HCT116 (cell line): ENCODE measurements at regions not wholly inside any gene's neighbourhood (a gene's known extent, or its start where the extent isn't known, plus 50 kb on each side); places are given as distances from the start of the nearest gene placed in this dataset.

Experiments
- ATAC-seq: fragments of 200-7000 bp; cut with Tn5 transposase; 2 replicates; pipeline ENCODE4 v1.9.1; 2020; ENCODE audit warnings: mild to moderate bottlenecking, moderate library complexity
- BruUV-seq: library from RNA; stranded (reverse); fragments of 400-500 nt; replicated peaks from 2 replicates; lab custom pipeline; 2021; lab: Mats Ljungman, UMichigan
- CTCF ChIA-PET: fragments of 300-600 bp; sonication (Branson Sonifier 250); formaldehyde crosslinking; loops from one replicate; lab custom pipeline; 2021; ENCODE audit warnings: antibody characterized with exemption; lab: Charles Lee
- POLR2A ChIA-PET: fragments of 300-600, 350-600 bp; sonication (Branson Sonifier 250); formaldehyde crosslinking; loops from one replicate; lab custom pipeline; 2021; ENCODE audit warnings: antibody characterized with exemption; lab: Charles Lee
- RAD21 ChIA-PET, 2 experiments: fragments of 300-600 bp; sonication (Branson Sonifier 250); formaldehyde crosslinking; loops; one replicate each; lab custom pipeline; 2023; ENCODE audit warnings: low total read pairs in 2 of 2; ENCODE audit not compliant: uncharacterized antibody in 2 of 2, unreplicated experiment in 2 of 2, low non-redundant PET in 1 of 2; lab: Charles Lee
- DNase-seq: peaks from one replicate; pipeline ENCODE4 v3.0.0-alpha.2; 2010; ENCODE audit warnings: low read depth, low spot score
- H2AFZ ChIP-seq: fragments of 200-600 bp; shearing (Covaris generic), sonication (generic); 2 replicates; pipeline ENCODE4 v1.6.1; 2017; ENCODE audit warnings: low read depth, mixed run types, mixed read lengths, antibody characterized with exemption, low read length; ENCODE audit not compliant: poor library complexity, severe bottlenecking
- H3K27ac ChIP-seq: 2 replicates; pipeline ENCODE4 v1.5.1; 2012; ENCODE audit warnings: low read depth, low read length
- H3K27me3 ChIP-seq: fragments of 200-600 bp; sonication (generic); 2 replicates; pipeline ENCODE4 v1.6.1; 2016; ENCODE audit warnings: mixed run types, low read length, mixed read lengths; ENCODE audit not compliant: insufficient read depth
- H3K36me3 ChIP-seq, 2 experiments: fragments of 200-500 bp in 1 of 2; fragments of 200-600 bp in 1 of 2; sonication (Bioruptor generic) in 1 of 2; sonication (generic) in 1 of 2; 2 replicates each; pipeline versions ENCODE4 v1.5.1 to v1.6.1; 2014 to 2016; ENCODE audit warnings: low read length in 2 of 2, inconsistent platforms in 1 of 2, mixed read lengths in 1 of 2, mixed run types in 1 of 2; ENCODE audit not compliant: insufficient read depth in 2 of 2, control insufficient read depth in 1 of 2
- H3K4me1 ChIP-seq, 2 experiments: fragments of 200-600 bp in 1 of 2; sonication (generic) in 1 of 2; 2 replicates each; pipeline versions ENCODE4 v1.5.1 to v1.6.1; 2012 to 2017; ENCODE audit warnings: low read length in 2 of 2, inconsistent platforms in 1 of 2, mild to moderate bottlenecking in 1 of 2, mixed read lengths in 1 of 2, mixed run types in 1 of 2, moderate library complexity in 1 of 2; ENCODE audit not compliant: insufficient read depth in 2 of 2, control insufficient read depth in 1 of 2
- H3K4me2 ChIP-seq: fragments of 200-600 bp; sonication (generic); 2 replicates; pipeline ENCODE4 v1.6.1; 2017; ENCODE audit warnings: mixed run types, low read length, mixed read lengths
- H3K4me3 ChIP-seq, 2 experiments: fragments of 200-600 bp in 1 of 2; sonication (generic) in 1 of 2; replicated peaks in 1 of 2; 2 replicates each; pipeline ENCODE4 v1.5.1; 2011 to 2016; ENCODE audit warnings: low read length in 2 of 2, control low read depth in 1 of 2, low read depth in 1 of 2, mild to moderate bottlenecking in 1 of 2, mixed read lengths in 1 of 2, mixed run types in 1 of 2
- H3K79me2 ChIP-seq: fragments of 200-600 bp; sonication (generic); 2 replicates; pipeline ENCODE4 v1.6.1; 2017; ENCODE audit warnings: mild to moderate bottlenecking, mixed run types, low read length, moderate library complexity, mixed read lengths; ENCODE audit not compliant: insufficient read depth
- H3K9ac ChIP-seq: fragments of 200-600 bp; sonication (generic); 2 replicates; pipeline ENCODE4 v1.6.1; 2016; ENCODE audit warnings: low read length, mixed read lengths
- H3K9me2 ChIP-seq: fragments of 200-600 bp; sonication (generic), shearing (Covaris generic); 2 replicates; pipeline ENCODE4 v1.6.1; 2017; ENCODE audit warnings: mixed run types, mild to moderate bottlenecking, moderate library complexity; ENCODE audit not compliant: insufficient read depth
- H3K9me3 ChIP-seq, 2 experiments: fragments of 200-500 bp in 1 of 2; fragments of 200-600 bp in 1 of 2; sonication (Bioruptor generic) in 1 of 2; sonication (generic) in 1 of 2; 2 replicates each; pipeline ENCODE4 v1.6.1; 2014 to 2017; ENCODE audit warnings: low read length in 2 of 2, mixed read lengths in 2 of 2, inconsistent platforms in 1 of 2, low read depth in 1 of 2, mild to moderate bottlenecking in 1 of 2, mixed run types in 1 of 2, moderate library complexity in 1 of 2; ENCODE audit not compliant: control insufficient read depth in 1 of 2, insufficient read depth in 1 of 2
- H4K20me1 ChIP-seq: fragments of 200-600 bp; sonication (generic), shearing (Covaris generic); 2 replicates; pipeline ENCODE4 v1.6.1; 2017; ENCODE audit warnings: mixed run types, mild to moderate bottlenecking, moderate library complexity; ENCODE audit not compliant: insufficient read depth
- ATF3 ChIP-seq: IDR thresholded peaks from 2 replicates; pipeline ENCODE4 v1.6.1; 2012
- CEBPB ChIP-seq: IDR thresholded peaks from 2 replicates; pipeline ENCODE4 v1.6.1; 2012; ENCODE audit warnings: low read depth
- EGR1 ChIP-seq: IDR thresholded peaks from 2 replicates; pipeline ENCODE4 v1.6.1; 2012; ENCODE audit warnings: low read depth
- EZH2 ChIP-seq: fragments of 200-600 bp; sonication (generic); IDR thresholded peaks from 2 replicates; pipeline ENCODE4 v1.6.1; 2017; ENCODE audit warnings: antibody characterized with exemption, mixed run types
- FOSL1 ChIP-seq: IDR thresholded peaks from 2 replicates; pipeline ENCODE4 v1.6.1; 2012; ENCODE audit warnings: low read depth
- JUND ChIP-seq: IDR thresholded peaks from 2 replicates; pipeline ENCODE4 v1.6.1; 2012
- MAX ChIP-seq: IDR thresholded peaks from 2 replicates; pipeline ENCODE4 v1.6.1; 2012
- POLR2A ChIP-seq: IDR thresholded peaks from 2 replicates; pipeline ENCODE4 v1.7.0; 2011; ENCODE audit warnings: borderline replicate concordance; ENCODE audit not compliant: insufficient read depth, insufficient read length; ENCODE audit errors: extremely low read depth
- RAD21 ChIP-seq: IDR thresholded peaks from 2 replicates; pipeline ENCODE4 v1.6.1; 2012; ENCODE audit warnings: low read depth, mild to moderate bottlenecking
- SRF ChIP-seq: IDR thresholded peaks from 2 replicates; pipeline ENCODE4 v1.6.1; 2012; ENCODE audit warnings: low read depth
- TCF7L2 ChIP-seq: IDR thresholded peaks from 2 replicates; pipeline ENCODE4 v1.7.0; 2011; ENCODE audit warnings: borderline replicate concordance, inconsistent platforms; ENCODE audit not compliant: insufficient read depth, insufficient read length; ENCODE audit errors: extremely low read depth
- ZBTB33 ChIP-seq: IDR thresholded peaks from 2 replicates; pipeline ENCODE4 v1.6.1; 2011; ENCODE audit warnings: mild to moderate bottlenecking, low read length, moderate library complexity; ENCODE audit not compliant: insufficient replicate concordance; ENCODE audit errors: extremely low read depth
- intact Hi-C: fragments of 100-400 bp; cut with micrococcal nuclease; formaldehyde crosslinking; loops from 2 replicates; pipeline ENCODE4 v1.10.0; 2022

- intact Hi-C loops: no loop called here
- CTCF ChIA-PET: no interaction called here
- Histone ChIP-seq H3K9me3 (no peaks in the 10 kb centered on the region), H3K4me3 (no peak overlapping the region), H3K79me2 (no peaks in the 10 kb centered on the region), H3K4me1 (no peaks in the 10 kb centered on the region; a peak in 1 of 4 replicates), H3K27ac (no peak overlapping the region), H3K9ac (no peak overlapping the region), H3K36me3 (no peaks in the 10 kb centered on the region), H2AFZ (no peak overlapping the region), H3K9me2 (no peaks in the 10 kb centered on the region), H3K27me3 (no peaks in the 10 kb centered on the region), H3K4me2 (no peak overlapping the region), H4K20me1 (no peaks in the 10 kb centered on the region)
- TF ChIP-seq CEBPB (no peak), JUND (no peak), EZH2 (no peak), EGR1 (no peak), ZBTB33 (no peak), FOSL1 (no peak), MAX (no peak), TCF7L2 (no peak)
- DNase-seq (no peak), ATAC-seq (no peak)
- RAD21 ChIA-PET: no interaction called here
- BruUV-seq: no TSS peak
- POLR2A ChIA-PET: interaction anchor here (1.1 kb wide), 1 partner anchor 13 kb away, joined by 3 read pairs; no protein-coding TSS in a partner anchor
Observed at GRCh38 chr6:82035526-82035925, 212.0 kb downstream of the IBTK start.

- Histone ChIP-seq H3K4me2 (no peak overlapping the region), H3K9ac (no peak overlapping the region), H2AFZ (no peak overlapping the region), H3K9me2 (no peaks in the 10 kb centered on the region), H4K20me1 (no peaks in the 10 kb centered on the region), H3K79me2 (no peaks in the 10 kb centered on the region), H3K36me3 (no peaks in the 10 kb centered on the region), H3K4me3 (no peak overlapping the region), H3K27me3 (no peaks in the 10 kb centered on the region), H3K4me1 (no peaks in the 10 kb centered on the region), H3K9me3 (no peaks in the 10 kb centered on the region), H3K27ac (no peak overlapping the region)
- ATAC-seq: no peak
- DNase-seq: no peak
- CTCF ChIA-PET: no interaction called here
- RAD21 ChIA-PET: no interaction called here
- no TSS peak for BruUV-seq
- intact Hi-C loops: no loop called here
- TF ChIP-seq CEBPB (no peak), SRF (no peak), ATF3 (no peak), ZBTB33 (no peak), POLR2A (no peak), RAD21 (no peak), TCF7L2 (no peak), FOSL1 (no peak), MAX (no peak)
- POLR2A ChIA-PET: no interaction called here
Observed at GRCh38 chr6:82033631-82034211, 213.8 kb downstream of the IBTK start.
